PC-9 (cell line): ENCODE measurements at regions not wholly inside any gene's neighbourhood (a gene's known extent, or its start where the extent isn't known, plus 50 kb on each side); places are given as distances from the start of the nearest gene placed in this dataset.

ENCODE experiments used
- EZH2 ChIP-seq: fragments of 200-600 bp; sonication (generic); IDR thresholded peaks from 2 replicates; pipeline ENCODE4 v1.8.0; 2017; ENCODE audit warnings: antibody characterized with exemption, low read depth
- TF ChIP-seq, protein P1 (sequence below): fragments of 200-600 bp; sonication (generic); conservative IDR thresholded peaks from 2 replicates; pipeline ENCODE4 v1.6.1; 2017; ENCODE audit warnings: mixed run types, antibody characterized with exemption, mild to moderate bottlenecking, moderate library complexity

GRCh38 chr3:115208066-115208750, 61.1 kb upstream of the ZBTB20 start:
- TF ChIP-seq, protein P1, sequence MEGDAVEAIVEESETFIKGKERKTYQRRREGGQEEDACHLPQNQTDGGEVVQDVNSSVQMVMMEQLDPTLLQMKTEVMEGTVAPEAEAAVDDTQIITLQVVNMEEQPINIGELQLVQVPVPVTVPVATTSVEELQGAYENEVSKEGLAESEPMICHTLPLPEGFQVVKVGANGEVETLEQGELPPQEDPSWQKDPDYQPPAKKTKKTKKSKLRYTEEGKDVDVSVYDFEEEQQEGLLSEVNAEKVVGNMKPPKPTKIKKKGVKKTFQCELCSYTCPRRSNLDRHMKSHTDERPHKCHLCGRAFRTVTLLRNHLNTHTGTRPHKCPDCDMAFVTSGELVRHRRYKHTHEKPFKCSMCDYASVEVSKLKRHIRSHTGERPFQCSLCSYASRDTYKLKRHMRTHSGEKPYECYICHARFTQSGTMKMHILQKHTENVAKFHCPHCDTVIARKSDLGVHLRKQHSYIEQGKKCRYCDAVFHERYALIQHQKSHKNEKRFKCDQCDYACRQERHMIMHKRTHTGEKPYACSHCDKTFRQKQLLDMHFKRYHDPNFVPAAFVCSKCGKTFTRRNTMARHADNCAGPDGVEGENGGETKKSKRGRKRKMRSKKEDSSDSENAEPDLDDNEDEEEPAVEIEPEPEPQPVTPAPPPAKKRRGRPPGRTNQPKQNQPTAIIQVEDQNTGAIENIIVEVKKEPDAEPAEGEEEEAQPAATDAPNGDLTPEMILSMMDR = no peak
- TF ChIP-seq EZH2 = no peak
